CD4-positive, CD25-positive, alpha-beta regulatory T cell (primary cell): ENCODE measurements at regions not wholly inside any gene's neighbourhood (a gene's known extent, or its start where the extent isn't known, plus 50 kb on each side); places are given as distances from the start of the nearest gene placed in this dataset.
"Not testable (repeated sequence)": the region's sequence is repeated elsewhere in the genome, so short reads cannot be mapped to it uniquely, and the experiment has no call there.

Source experiments
- ATAC-seq, 2 donors: fragments of 150-1000 bp; cut with Tn5 transposase; one replicate each; pipeline ENCODE4 v1.10.0; 2021; ENCODE audit warnings: low read depth in 2 of 2, moderate number of reproducible peaks in 2 of 2, moderate library complexity in 1 of 2
- DNase-seq, 3 donors: peaks; one replicate each; pipeline versions ENCODE4 v3.0.0 to v3.0.0-alpha.2; 2012 to 2022; ENCODE audit warnings: mixed read lengths in 1 of 3
- H3K27ac ChIP-seq: one replicate; pipeline ENCODE4 v1.7.0; 2013; ENCODE audit warnings: mild to moderate bottlenecking, low read length; ENCODE audit not compliant: insufficient read depth, poor library complexity, severe bottlenecking
- H3K27me3 ChIP-seq: one replicate; pipeline ENCODE4 v1.7.0; 2013; ENCODE audit warnings: low read length; ENCODE audit not compliant: control insufficient read depth, insufficient read depth
- H3K36me3 ChIP-seq: one replicate; pipeline ENCODE4 v1.7.0; 2013; ENCODE audit warnings: mild to moderate bottlenecking, low read length, moderate library complexity; ENCODE audit not compliant: control insufficient read depth, insufficient read depth
- H3K4me1 ChIP-seq: 2 replicates; pipeline ENCODE4 v1.7.0; 2013; ENCODE audit warnings: mild to moderate bottlenecking, low read length; ENCODE audit not compliant: insufficient read depth, control insufficient read depth, poor library complexity, severe bottlenecking
- H3K4me3 ChIP-seq: one replicate; pipeline ENCODE4 v1.7.0; 2013; ENCODE audit warnings: low read depth, mild to moderate bottlenecking, low read length, moderate library complexity
- H3K9me3 ChIP-seq, 2 experiments: 1 replicate in 1 of 2; 2 replicates in 1 of 2; pipeline ENCODE4 v1.7.0; 2013; ENCODE audit warnings: low read length in 2 of 2, mild to moderate bottlenecking in 1 of 2, moderate library complexity in 1 of 2; ENCODE audit not compliant: control insufficient read depth in 2 of 2
- H3K27ac Mint-ChIP-seq, 3 donors: one replicate each; pipeline ENCODE4 v1.8.0; 2020 to 2022; ENCODE audit warnings: mild to moderate bottlenecking in 3 of 3, mixed read lengths in 3 of 3, moderate library complexity in 2 of 3
- H3K27me3 Mint-ChIP-seq: one replicate; pipeline ENCODE4 v1.8.0; 2022; ENCODE audit warnings: mild to moderate bottlenecking, mixed read lengths
- H3K36me3 Mint-ChIP-seq: one replicate; pipeline ENCODE4 v1.8.0; 2020; ENCODE audit warnings: mixed read lengths
- H3K4me1 Mint-ChIP-seq, 4 donors: one replicate each; pipeline ENCODE4 v1.8.0; 2020 to 2022; ENCODE audit warnings: mixed read lengths in 4 of 4, mild to moderate bottlenecking in 1 of 4
- H3K4me3 Mint-ChIP-seq, 4 donors: one replicate each; pipeline ENCODE4 v1.8.0; 2020 to 2022; ENCODE audit warnings: mild to moderate bottlenecking in 4 of 4, mixed read lengths in 4 of 4, moderate library complexity in 3 of 4
- H3K9me3 Mint-ChIP-seq, 7 donors: one replicate each; pipeline ENCODE4 v1.8.0; 2020 to 2022; ENCODE audit warnings: mixed read lengths in 7 of 7, mild to moderate bottlenecking in 3 of 7, moderate library complexity in 2 of 7

DNA sequence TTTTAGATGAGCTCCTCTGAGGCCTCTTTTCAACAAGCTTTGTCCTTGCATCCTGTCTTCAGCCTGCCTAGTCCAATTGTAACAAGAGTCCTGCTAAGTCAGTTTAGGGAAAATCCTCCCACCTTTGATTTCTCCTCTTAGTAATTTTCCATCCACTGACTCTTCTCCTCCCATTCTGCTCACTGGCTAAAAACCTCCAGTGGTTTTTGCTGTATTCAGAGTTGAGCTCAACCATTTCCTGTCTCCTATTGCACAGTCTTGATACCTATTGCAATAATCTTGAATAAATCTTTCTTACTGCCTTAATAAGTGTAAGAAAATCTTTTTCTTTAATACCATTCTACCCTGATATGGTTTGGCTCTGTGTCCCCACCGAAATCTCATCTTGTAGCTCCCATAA lies 117.8 kb upstream of the ENPP6 start:
- H3K4me3 ChIP-seq = no peak overlapping the region
- no peak overlapping the region for H3K27ac ChIP-seq
- Mint-ChIP-seq H3K4me3 (no peak overlapping the region), H3K27ac (peak overlapping the region in 1 of 3 donors; percentile 16), H3K36me3 (no peaks in the 10 kb centered on the region), H3K9me3 (peaks cover 0 to 9% (median 4%) of the 10 kb centered on the region in 7 donors), H3K27me3 (no peaks in the 10 kb centered on the region), H3K4me1 (peaks cover 0 to 11% (median 9%) of the 10 kb centered on the region in 4 donors)
- H3K4me1 ChIP-seq = no peaks in the 10 kb centered on the region
- peaks cover 0 to 3% of the 10 kb centered on the region in 2 experiments for H3K9me3 ChIP-seq
- ATAC-seq = no peak
- no peaks in the 10 kb centered on the region for H3K27me3 ChIP-seq
- DNase-seq = no peak
- H3K36me3 ChIP-seq = no peaks in the 10 kb centered on the region

DNA sequence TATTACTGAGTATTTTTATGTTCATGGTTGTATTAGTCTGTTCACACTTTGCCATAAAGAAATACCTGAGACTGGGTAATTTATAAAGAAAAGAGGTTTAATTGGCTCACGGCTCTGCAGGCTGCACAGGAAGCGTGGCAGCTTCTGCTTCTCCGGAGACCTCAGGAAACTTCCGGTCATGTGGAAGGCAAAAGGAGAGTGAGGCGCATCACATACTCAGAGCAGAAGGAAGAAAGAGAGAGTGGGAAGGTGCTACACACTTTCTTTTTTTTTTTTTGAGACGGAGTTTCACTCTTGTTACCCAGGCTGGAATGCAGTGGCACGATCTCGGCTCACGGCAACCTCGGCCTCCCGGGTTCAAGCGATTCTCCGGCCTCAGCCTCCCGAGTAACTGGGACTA lies 115.8 kb upstream of the ENPP6 start:
- H3K36me3 ChIP-seq, H3K4me3 ChIP-seq, ATAC-seq, H3K36me3 Mint-ChIP-seq, H3K4me3 Mint-ChIP-seq, H3K27ac Mint-ChIP-seq, H3K4me1 ChIP-seq, H3K27me3 Mint-ChIP-seq, H3K9me3 ChIP-seq, H3K27ac ChIP-seq, H3K27me3 ChIP-seq, H3K9me3 Mint-ChIP-seq: not testable (repeated sequence)
- H3K4me1 Mint-ChIP-seq = peaks cover 3 to 16% (median 10%) of the 10 kb centered on the region in 4 donors
- DNase-seq = peak in 1 of 3 donors; percentile 44

DNA sequence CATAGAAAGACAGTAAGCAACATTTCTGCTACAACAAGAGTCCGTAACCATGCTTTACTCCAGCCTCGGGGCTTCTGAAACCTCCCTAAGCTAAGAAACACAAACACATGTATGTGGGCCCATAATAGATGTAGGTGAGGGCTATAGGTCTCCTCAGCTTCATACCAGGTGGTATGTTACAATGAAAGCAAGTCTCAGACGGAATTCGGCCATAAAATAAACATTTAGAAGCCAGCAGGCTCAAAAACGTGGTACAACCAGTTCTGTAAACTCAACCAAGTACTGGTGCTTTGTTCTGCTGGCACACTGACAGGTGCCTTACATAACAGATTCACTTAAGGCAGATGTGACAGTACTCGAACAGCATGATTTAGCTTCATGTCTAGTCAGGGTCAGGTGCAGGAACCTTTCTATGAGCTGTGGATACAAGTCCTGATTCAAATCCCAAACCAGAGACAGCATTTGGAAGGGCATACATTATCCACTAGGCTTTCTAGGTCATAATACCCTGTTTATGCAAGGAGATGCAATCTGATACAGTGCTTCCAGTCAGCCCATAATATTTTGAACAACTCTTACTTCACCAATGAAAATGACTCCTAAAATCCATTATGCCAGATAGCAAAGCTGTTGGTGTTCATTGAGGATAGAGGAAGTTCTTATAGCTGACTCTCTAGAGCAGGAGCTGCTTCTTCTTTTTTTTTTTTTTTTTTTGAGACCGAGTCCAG lies 113.8 kb upstream of the ENPP6 start:
- H3K9me3 Mint-ChIP-seq = peaks cover 0 to 4% (median 0%) of the 10 kb centered on the region in 7 donors
- Histone ChIP-seq H3K4me1 (peaks cover 7% of the 10 kb centered on the region), H3K27ac (no peak overlapping the region), H3K4me3 (no peak overlapping the region), H3K27me3 (no peaks in the 10 kb centered on the region), H3K36me3 (no peaks in the 10 kb centered on the region), H3K9me3 (no peaks in the 10 kb centered on the region)
- ATAC-seq (no peak), DNase-seq (no peak)
- no peak overlapping the region for H3K27ac Mint-ChIP-seq
- H3K27me3 Mint-ChIP-seq = no peaks in the 10 kb centered on the region
- H3K36me3 Mint-ChIP-seq = no peaks in the 10 kb centered on the region
- no peak overlapping the region for H3K4me3 Mint-ChIP-seq
- H3K4me1 Mint-ChIP-seq = peaks cover 10 to 29% (median 14%) of the 10 kb centered on the region in 4 donors

DNA sequence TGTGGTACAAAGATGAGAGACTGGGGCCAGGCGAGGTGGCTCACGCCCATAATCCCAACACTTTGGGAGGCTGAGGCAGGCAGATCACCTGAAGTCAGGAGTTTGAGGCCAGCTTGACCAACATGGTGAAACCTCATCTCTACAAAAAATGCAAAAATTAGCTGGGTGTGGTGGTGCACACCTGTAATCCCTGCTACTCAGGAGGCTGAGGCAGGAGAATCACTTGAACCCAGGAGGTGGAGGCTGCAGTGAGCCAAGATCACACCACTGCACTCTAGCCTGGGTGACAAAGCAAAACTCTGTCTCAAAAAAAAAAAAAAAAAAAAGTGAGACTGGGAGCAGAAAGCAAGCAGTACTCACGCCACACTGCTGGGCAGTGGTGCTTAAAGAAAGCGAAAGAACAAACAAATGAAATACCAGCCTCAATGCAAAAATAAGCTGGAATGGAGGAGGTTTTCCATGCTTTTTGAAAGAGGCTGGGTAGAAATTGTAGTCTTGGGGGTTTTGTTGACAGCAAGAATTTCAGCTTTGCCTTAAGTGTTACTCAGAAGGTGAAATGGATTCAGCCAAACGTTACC lies 112.9 kb upstream of the ENPP6 start:
- not testable (repeated sequence) for H3K4me3 ChIP-seq, H3K9me3 Mint-ChIP-seq, H3K36me3 ChIP-seq, H3K4me1 ChIP-seq, ATAC-seq, H3K4me3 Mint-ChIP-seq, H3K27ac ChIP-seq, H3K27ac Mint-ChIP-seq, H3K27me3 ChIP-seq, H3K27me3 Mint-ChIP-seq, DNase-seq, H3K36me3 Mint-ChIP-seq, H3K9me3 ChIP-seq
- peaks cover 6 to 24% (median 13%) of the 10 kb centered on the region in 4 donors for H3K4me1 Mint-ChIP-seq

DNA sequence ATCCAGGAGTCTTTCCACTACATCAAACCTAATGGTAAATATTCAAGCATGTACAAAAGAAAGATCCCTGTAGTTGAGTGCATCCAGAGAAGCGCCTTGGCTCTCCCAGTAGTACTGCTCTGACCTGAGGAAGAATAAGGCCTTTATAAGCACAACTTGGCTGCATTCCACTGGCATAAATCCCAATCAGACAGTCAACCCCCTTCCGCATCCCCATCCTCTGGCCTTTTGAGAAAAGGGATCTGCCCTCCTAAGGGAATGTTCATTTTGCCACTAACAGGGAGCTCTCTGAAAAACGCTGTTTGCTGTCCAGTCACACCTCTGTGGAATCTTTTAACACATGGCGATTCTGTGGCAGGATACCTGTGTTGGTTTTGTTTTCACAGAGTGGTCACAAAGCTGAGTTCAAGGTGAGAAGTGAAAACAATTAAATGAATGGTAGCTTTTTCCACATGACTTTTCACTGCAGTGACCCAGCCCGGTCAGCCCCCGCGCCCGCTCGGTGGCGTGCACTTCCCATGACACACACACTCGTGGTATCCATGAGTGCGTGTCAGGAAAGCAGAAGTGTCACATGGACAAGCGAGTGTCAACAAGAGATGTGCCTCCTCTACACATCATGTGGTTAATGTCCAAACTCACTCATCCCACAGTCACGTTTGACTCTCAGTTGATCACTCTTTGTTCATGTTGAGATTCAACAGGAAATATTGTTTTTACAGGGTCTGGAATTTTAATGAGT lies 112.2 kb upstream of the ENPP6 start:
- DNase-seq = no peak
- no peak overlapping the region for H3K4me3 Mint-ChIP-seq
- H3K9me3 Mint-ChIP-seq = peaks cover 0 to 4% (median 0%) of the 10 kb centered on the region in 7 donors
- peaks cover 1 to 18% (median 12%) of the 10 kb centered on the region in 4 donors for H3K4me1 Mint-ChIP-seq
- peak in 1 of 2 donors; percentile 32 for ATAC-seq
- H3K27me3 Mint-ChIP-seq = no peaks in the 10 kb centered on the region
- no peak overlapping the region for H3K27ac ChIP-seq
- H3K27ac Mint-ChIP-seq = peak overlapping the region in 1 of 3 donors; percentile 74
- H3K27me3 ChIP-seq = no peaks in the 10 kb centered on the region
- H3K4me3 ChIP-seq = no peak overlapping the region
- H3K36me3 Mint-ChIP-seq = no peaks in the 10 kb centered on the region
- H3K9me3 ChIP-seq = no peaks in the 10 kb centered on the region
- H3K4me1 ChIP-seq = peaks cover 7% of the 10 kb centered on the region
- H3K36me3 ChIP-seq = no peaks in the 10 kb centered on the region

DNA sequence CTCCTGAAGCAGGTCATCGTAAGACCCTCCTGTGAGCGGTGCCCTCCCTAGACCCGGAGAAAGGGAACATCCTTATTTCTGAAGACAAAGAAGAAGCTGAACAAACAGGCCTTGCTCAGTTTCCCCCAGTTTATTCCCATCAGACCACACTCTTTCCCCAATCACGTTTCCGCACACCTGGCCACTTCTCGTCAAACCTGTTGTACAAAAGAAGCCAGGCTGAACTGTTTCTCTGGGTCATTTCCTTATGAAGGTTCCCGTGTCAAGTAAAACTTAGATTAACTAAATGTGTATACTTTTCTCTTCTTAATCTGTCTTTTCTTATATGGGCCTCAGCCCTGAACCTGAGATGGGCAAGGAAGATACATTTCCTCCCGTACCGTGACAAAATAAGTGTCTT lies 111.6 kb upstream of the ENPP6 start:
- no peaks in the 10 kb centered on the region for H3K9me3 ChIP-seq

DNA sequence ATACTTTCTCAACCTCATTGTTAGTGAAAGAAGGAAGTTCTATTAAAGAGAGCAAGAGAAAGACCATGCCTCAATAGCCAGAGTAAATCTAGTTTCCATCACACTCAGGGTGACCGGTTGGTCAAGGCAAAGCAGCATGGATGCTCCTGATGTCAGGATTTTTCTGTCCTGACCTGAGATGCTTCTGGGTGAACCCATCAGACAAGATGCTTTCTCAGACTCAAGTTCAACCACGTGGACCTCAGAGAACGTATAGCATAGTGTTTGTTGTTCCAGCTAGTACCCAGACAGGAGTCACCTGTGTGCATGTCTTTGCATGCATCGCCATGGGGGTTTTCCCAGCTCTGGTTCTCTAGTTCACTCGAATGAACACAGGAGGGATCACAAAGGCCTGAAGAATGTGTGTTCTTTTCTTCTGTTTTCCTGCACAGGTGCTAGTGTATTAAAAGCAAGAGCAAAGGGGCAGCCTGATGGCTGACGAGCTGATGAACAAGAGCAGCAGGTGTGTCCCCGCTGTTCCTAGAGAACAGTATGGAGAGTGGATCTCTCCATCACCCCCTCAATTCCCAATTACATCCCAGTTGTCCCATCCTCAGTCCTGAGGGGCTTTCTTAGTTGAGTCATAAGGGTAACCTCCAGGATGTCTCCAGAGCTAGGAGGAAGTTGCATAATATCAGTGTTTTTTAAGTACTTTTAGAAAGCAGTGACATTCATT lies 110.5 kb upstream of the ENPP6 start:
- H3K27me3 Mint-ChIP-seq = no peaks in the 10 kb centered on the region
- ATAC-seq = peak; percentile 50 to 55
- no peaks in the 10 kb centered on the region for H3K9me3 ChIP-seq
- peaks cover 1 to 18% (median 11%) of the 10 kb centered on the region in 4 donors for H3K4me1 Mint-ChIP-seq
- peaks cover 0 to 4% (median 0%) of the 10 kb centered on the region in 7 donors for H3K9me3 Mint-ChIP-seq
- H3K27ac ChIP-seq = no peak overlapping the region
- H3K36me3 ChIP-seq = no peaks in the 10 kb centered on the region
- peak in 1 of 3 donors; percentile 37 for DNase-seq
- no peak overlapping the region for H3K4me3 ChIP-seq
- peak overlapping the region in 2 of 3 donors; percentile 51 to 74 for H3K27ac Mint-ChIP-seq
- H3K27me3 ChIP-seq = no peaks in the 10 kb centered on the region
- H3K4me3 Mint-ChIP-seq = no peak overlapping the region
- H3K4me1 ChIP-seq = peaks cover 7% of the 10 kb centered on the region
- no peaks in the 10 kb centered on the region for H3K36me3 Mint-ChIP-seq

More for the DNA sequence above, 111.6 kb upstream of the ENPP6 start:
- H3K4me3 ChIP-seq = no peak overlapping the region
- peak overlapping the region in 1 of 3 donors; percentile 74 for H3K27ac Mint-ChIP-seq
- no peak overlapping the region for H3K4me3 Mint-ChIP-seq
- no peak for DNase-seq
- H3K4me1 ChIP-seq = peaks cover 7% of the 10 kb centered on the region
- no peaks in the 10 kb centered on the region for H3K27me3 Mint-ChIP-seq
- H3K36me3 Mint-ChIP-seq = no peaks in the 10 kb centered on the region
- H3K27ac ChIP-seq = no peak overlapping the region
- H3K9me3 Mint-ChIP-seq = peaks cover 0 to 4% (median 0%) of the 10 kb centered on the region in 7 donors
- H3K27me3 ChIP-seq = no peaks in the 10 kb centered on the region
- H3K4me1 Mint-ChIP-seq = peaks cover 1 to 18% (median 12%) of the 10 kb centered on the region in 4 donors
- ATAC-seq = no peak
- H3K36me3 ChIP-seq = no peaks in the 10 kb centered on the region
